Fibroblast of pulmonary artery (primary cell): ENCODE measurements at regions not wholly inside any gene's neighbourhood (a gene's known extent, or its start where the extent isn't known, plus 50 kb on each side); places are given as distances from the start of the nearest gene placed in this dataset.

Experiments used
- DNase-seq: peaks from one replicate; pipeline ENCODE4 v3.0.0-alpha.2; 2010; ENCODE audit warnings: low read depth
- H3K4me3 ChIP-seq: replicated peaks from 2 replicates; pipeline ENCODE4 v1.5.1; 2011; ENCODE audit warnings: low read depth, mild to moderate bottlenecking, control low read depth, low read length, moderate library complexity
- TF ChIP-seq, protein P1 (sequence below): IDR thresholded peaks from 2 replicates; pipeline ENCODE4 v1.5.1; 2011; ENCODE audit warnings: mild to moderate bottlenecking, control low read depth, low read length, inconsistent platforms; ENCODE audit errors: missing control alignments

DNA sequence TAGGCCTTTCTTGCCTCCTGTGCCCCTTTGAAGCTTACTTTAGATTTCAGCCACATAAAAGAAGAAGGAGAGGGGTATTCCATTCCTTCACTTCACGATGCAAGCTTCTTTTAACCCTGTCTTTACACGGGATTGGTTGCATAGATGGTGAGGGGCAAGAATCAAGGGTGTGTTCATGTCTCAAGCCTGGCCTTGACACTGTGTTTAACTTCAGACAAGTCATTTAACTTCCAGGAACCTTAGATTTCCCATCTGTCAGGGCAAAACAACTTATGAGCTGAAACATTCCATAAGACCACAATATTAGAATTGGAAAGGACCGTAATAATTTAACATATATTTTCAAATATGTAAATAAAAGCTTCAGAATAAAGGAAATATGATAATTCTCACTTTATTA is 344.5 kb downstream of the MFSD1 start:
- H3K4me3 ChIP-seq, result no peak overlapping the region
- TF ChIP-seq, protein P1, sequence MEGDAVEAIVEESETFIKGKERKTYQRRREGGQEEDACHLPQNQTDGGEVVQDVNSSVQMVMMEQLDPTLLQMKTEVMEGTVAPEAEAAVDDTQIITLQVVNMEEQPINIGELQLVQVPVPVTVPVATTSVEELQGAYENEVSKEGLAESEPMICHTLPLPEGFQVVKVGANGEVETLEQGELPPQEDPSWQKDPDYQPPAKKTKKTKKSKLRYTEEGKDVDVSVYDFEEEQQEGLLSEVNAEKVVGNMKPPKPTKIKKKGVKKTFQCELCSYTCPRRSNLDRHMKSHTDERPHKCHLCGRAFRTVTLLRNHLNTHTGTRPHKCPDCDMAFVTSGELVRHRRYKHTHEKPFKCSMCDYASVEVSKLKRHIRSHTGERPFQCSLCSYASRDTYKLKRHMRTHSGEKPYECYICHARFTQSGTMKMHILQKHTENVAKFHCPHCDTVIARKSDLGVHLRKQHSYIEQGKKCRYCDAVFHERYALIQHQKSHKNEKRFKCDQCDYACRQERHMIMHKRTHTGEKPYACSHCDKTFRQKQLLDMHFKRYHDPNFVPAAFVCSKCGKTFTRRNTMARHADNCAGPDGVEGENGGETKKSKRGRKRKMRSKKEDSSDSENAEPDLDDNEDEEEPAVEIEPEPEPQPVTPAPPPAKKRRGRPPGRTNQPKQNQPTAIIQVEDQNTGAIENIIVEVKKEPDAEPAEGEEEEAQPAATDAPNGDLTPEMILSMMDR, result no peak
- no peak for DNase-seq

- no peak overlapping the region for H3K4me3 ChIP-seq
- peak; percentile 28 for DNase-seq
- TF ChIP-seq, protein P1, result no peak
These were observed 345.1 kb downstream of the MFSD1 start for GRCh38 chr3:159146856-159147435.

- TF ChIP-seq, protein P1, result no peak
- DNase-seq, result no peak
- H3K4me3 ChIP-seq, result no peak overlapping the region
These were observed 346.0 kb downstream of the MFSD1 start for GRCh38 chr3:159147813-159148212.

GRCh38 chr3:159148466-159148865 is 346.6 kb downstream of the MFSD1 start:
- no peak for DNase-seq
- TF ChIP-seq, protein P1, result no peak
- H3K4me3 ChIP-seq, result no peak overlapping the region

DNA sequence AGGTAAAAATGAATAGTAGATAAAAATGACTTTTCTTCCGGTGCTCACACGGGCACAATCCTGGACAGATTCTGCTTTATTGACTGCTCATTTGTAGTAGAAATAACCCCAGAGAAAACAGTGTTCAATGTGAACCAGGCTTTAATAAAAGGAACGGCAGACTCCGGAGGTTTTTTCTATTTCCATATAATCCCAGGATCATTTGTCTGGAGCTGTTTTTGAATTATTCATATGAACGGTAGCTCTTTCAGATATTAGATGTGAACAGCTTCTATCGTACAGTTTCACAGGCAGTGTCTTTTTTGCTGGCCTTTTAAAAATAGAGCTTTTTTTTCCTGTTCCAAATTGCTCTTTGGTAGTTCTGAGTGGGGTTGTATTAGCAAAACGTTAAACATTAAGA is 347.3 kb downstream of the MFSD1 start:
- no peak for DNase-seq
- no peak overlapping the region for H3K4me3 ChIP-seq
- TF ChIP-seq, protein P1, result no peak

DNA sequence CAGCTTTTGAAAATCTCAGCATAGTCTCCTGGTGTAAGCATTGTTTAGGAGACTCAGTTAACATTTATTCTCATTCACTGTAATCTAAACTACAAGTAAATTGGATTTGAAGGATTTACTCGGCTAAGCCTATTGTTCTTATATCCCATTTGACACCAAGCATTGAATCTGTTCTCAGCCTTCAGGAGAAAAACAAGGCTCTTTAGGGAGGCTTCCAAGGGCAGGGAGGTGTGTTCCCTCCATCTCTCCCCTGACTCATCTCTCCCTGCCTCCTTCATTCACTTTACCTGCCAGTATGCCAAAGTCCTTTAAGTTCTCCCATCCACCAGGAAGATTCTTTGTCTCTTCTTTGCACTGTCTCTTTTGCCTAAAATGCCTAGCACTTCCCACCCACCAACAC is 347.8 kb downstream of the MFSD1 start:
- TF ChIP-seq, protein P1, result no peak
- DNase-seq, result no peak
- no peak overlapping the region for H3K4me3 ChIP-seq

GRCh38 chr3:159150180-159150579 is 348.3 kb downstream of the MFSD1 start:
- TF ChIP-seq, protein P1, result no peak
- H3K4me3 ChIP-seq, result no peak overlapping the region
- DNase-seq, result no peak
